GM18870 (cell line): ENCODE measurements at regions not wholly inside any gene's neighbourhood (a gene's known extent, or its start where the extent isn't known, plus 50 kb on each side); places are given as distances from the start of the nearest gene placed in this dataset.
"Not testable (repeated sequence)": the region's sequence is repeated elsewhere in the genome, so short reads cannot be mapped to it uniquely, and the experiment has no call there.

Source experiments
- ATAC-seq: cut with Tn5 transposase; IDR thresholded peaks from one replicate; pipeline ENCODE4 v1.9.1; 2021; ENCODE audit warnings: moderate library complexity; ENCODE audit not compliant: unreplicated experiment

DNA sequence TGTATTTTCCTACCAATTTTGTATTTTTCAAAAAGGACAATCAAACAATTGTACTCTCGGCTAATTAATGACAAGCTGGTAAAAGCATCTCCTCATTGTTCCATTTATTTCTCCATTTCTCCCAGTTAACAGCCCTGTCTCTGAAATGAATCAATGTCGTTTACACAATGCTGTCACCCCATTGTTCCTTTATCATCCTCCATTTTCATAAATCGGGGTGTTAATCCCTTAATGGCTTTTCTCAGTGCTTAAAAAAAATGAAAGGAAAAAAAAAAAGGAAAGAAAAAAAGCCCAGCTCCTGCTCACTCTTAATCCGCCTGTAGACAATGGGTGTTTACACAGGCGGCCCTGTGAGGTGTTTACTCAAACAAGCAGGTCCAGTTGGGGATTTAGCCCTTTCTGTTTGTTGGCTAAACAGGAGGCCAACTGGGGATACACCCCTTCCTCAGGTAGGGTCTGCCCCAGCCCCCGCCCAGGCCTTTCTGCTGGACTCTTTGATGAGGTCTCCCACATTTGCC is 86.8 kb upstream of the SALL1 start:
- no peak for ATAC-seq

DNA sequence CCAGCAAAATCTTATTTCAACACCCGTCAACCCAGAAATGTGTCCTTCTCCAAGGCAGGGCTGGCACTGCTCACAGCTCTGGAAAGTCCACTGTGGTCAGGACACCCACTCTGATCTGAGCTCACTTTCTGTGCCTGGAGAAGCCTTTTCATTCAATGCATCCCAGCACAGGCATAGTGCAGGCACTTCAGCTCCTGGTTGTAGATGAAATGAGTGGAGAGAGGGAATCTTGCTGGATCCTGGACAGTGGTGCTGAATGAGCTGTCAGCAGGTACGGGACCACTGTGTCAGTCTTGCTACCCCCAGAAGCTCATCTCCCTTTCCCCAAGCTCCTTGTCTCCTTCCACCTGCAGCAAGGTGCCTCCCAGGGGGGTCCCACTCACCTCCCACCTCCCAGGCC is 86.1 kb upstream of the SALL1 start:
- ATAC-seq, result no peak

DNA sequence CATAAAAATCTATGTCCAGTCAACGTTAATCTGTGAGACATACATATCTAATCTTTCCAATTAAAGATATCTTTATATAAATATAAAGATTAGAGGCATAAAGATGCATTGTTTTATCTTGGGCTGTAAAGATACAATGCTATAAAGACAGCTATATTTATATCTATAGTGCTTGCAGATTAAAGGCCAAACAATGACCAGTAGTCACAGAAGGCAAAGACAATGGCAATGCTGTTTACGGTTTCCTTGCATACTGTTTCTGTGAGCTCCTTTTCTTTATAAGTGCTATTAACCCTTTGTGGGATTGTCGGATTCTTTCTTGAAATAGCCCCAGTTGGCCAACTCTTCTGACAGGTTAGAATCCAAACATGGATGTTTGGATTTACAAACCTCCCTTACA is 85.5 kb upstream of the SALL1 start:
- no peak for ATAC-seq

DNA sequence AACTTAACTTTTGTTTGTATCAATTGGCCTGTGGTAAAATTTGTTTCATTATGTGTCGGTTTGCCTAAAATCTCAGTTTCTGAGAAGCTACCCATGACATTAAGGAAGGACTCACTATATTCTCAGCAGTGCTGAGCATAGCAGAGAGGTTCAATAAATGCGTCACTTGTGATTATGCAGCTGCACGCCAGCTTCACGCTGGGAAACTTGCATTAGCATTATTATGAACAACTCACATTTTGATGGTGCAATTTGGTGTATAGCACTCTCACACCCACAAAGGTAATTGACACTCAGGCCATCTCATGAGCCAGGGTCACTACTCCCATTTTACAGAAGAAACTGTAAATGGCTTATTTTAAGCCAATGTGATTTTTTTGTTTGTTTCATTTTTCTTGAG is 80.6 kb upstream of the SALL1 start:
- ATAC-seq, result no peak

DNA sequence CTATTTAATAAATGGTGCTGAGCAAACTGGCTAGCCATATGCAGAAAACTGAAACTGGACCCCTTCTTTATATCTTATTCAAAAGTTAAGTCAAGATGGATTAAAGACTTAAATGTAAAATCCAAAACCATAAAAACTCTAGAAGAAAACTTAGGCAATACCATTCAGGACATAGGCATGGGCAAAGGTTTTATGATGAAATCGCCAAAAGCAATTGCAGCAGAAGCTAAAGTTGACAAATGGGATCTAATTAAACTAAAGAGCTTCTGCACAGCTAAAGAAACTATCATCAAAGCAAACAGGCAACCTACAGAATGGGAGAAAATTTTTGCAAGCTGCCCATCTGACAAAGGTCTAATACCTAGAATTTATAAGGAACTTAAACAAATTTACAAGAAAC is 79.0 kb upstream of the SALL1 start:
- ATAC-seq, result not testable (repeated sequence)

DNA sequence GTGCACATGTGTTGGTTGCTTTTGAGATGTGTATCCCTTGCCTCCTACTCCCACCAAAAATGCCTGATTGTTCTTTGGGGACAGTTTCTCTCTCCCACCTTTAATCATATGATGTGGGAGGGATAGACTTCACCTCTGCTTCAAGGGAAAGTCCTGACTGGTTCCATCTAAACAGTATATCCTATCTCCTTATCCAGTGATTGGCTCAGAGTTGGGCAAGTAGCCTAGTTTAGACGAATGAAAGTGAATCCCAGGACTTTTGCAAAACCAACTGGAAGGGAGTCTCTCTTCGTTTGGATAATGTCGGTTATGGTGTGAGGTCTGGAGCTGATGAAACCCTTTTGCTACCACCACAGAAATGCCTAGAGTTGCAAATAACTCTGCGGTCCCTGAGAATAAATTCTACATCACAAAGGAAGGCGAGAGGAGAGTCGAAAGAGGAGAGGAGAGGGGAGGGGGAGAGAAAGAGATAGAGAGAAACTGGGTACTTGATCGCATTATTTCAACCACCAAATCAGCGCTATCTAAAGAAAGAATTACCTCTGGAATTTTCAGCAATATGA is 77.1 kb upstream of the SALL1 start:
- ATAC-seq, result no peak

DNA sequence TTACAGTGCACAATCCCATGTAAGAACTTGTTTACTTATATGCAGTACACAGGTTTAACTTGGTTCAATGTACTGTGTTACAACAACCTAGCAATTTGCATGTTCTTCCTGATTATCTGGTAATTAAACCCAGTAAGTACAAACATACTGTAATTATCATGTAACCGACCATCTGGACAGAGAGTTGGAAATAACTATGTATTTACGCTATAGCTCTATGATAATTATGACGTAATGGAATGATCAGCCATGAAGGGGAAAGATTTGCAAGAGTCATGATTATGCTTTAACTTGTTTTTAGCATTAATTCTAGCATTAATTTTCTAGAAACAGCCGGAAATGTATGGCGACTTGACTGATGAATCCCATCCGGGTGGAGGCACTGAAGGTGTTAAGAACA is 74.8 kb upstream of the SALL1 start:
- no peak for ATAC-seq

DNA sequence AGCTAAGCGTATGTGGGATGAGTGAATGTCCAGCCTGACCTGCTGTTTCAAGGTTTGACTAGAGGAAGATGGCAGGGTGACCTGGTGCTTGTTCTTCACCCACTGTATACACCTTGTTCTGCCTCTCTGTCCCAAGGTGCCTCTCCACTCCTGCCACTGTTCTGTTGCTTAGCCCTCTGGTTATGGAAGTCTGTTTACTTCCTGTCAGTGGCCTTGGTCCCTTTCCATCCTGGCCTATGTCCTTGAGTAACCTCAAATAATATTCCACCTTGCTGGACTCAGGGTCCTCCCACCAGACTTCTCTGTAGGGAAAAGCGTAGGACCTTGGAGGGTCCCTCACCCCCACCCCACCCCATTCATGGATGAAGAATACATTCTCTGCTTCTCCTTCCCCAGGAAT is 73.2 kb upstream of the SALL1 start:
- ATAC-seq, result no peak

DNA sequence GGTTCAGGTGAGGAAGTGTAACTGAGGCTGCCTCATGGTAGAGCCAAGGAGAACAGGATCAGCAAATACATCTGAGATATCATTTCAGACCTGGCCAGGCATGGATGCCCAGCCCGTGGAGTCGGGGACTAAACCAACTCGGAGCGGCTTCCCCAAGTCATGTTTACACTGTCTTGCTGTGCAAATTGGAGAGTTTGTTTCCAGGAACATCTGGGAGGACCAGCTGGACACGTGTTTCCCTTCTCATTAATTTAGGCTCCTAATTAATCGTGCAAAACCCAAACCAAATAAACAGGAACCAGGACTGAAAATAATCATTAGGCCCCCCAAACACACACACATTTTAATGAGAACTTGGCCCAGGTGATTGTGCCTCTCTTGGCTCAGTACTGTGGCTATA is 70.9 kb upstream of the SALL1 start:
- ATAC-seq, result no peak

DNA sequence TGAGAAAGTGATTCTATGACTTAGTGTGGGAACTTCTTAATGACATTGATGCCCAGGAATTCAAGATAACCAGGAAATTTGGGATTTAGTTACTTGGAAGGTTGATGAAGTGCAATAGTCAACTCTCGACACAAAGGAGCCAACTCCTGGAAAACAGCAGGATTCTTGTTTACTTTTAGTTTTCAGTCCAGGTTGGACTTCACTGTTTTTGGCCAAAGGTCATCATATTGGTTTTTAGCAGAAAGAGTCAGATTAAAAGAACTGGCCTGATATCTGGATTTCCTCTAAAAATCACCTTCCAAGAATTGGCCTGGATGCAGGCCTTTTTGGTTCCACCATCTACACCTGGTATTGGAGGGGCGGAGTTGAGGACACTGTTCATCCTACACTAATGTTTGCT is 60.1 kb upstream of the SALL1 start:
- no peak for ATAC-seq

DNA sequence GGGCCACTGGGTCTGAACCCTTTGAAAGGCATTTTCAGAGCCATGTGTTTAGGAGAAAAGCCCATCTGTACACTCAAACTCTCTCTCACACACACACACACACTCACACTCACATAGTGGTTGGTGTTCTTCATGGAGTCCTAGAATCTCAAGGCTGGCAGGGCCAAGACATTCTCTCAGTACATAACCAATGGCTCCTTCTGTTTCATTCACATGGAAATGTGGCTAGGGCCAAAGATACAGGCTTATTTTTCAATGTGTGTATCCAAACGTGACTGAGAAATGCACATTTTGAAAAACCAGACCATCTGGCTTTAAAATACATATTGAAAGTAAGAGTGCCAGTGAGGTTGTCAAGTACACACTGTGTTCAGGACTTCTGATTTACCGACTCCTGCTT is 59.0 kb upstream of the SALL1 start:
- no peak for ATAC-seq

DNA sequence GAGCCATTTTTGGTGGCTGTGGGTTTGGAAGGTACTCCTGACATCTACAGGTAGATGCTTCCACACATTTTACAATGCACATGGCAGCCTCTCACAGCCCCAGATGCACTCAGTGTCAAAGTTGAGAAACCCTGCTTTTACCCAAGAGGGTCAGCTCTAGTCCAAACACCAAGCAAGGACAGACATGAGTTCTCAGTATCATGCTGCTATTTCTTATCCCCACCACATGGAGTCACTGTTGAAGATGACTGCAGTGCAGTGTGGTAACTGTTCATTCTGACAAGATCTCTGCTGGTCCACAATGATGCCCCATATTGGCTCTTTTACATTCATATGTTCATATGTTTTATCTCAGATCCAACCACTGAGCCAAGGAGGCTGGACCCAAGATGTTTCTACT is 50.5 kb upstream of the SALL1 start:
- no peak for ATAC-seq
